GM18867 (cell line): ENCODE measurements at regions not wholly inside any gene's neighbourhood (a gene's known extent, or its start where the extent isn't known, plus 50 kb on each side); places are given as distances from the start of the nearest gene placed in this dataset.

ENCODE experiments used
- ATAC-seq: cut with Tn5 transposase; IDR thresholded peaks from one replicate; pipeline ENCODE4 v1.9.1; 2021; ENCODE audit warnings: mild to moderate bottlenecking, moderate library complexity; ENCODE audit not compliant: unreplicated experiment

DNA sequence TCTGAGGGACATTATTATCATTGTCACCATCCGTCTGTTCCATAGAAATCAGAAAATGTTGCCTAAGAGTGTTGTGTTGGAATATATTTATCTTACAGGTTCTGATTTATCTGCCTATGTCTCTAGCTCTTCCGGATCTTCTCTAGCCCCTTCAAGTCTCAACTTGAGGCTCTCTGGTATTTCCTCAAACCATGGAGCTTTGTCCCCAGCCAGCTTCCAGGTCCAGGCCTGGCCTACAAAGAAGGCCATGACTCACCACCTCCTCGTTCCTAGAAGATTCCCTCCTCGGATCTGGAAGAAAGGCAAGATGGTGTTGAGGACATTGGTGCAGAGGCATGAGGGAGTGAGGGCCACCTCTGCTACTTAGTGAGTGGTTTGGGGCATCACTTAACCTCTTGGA is 122.1 kb upstream of the TRIB2 start:
- no peak for ATAC-seq

DNA sequence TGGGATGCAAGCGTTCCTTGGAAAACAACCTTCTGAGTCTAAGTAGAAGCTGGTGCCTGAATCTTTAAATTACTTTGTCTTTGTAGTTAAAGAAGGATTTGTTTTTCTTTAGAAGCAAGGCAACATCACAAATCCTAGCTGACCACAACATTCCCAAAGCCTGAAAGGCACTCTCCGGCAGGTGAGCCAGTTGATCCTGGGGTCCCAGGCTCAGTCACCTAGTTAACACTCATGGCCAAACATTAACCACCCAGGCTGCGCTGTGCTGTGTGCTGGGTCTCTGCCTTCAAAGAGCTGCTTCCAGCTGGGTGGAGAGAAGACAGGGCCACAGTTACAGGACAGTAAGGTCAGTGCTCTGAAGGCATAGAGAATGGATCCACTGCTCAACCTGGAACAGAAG is 120.0 kb upstream of the TRIB2 start:
- no peak for ATAC-seq

- no peak for ATAC-seq
These were observed 119.1 kb upstream of the TRIB2 start for GRCh38 chr2:12597610-12598009.

DNA sequence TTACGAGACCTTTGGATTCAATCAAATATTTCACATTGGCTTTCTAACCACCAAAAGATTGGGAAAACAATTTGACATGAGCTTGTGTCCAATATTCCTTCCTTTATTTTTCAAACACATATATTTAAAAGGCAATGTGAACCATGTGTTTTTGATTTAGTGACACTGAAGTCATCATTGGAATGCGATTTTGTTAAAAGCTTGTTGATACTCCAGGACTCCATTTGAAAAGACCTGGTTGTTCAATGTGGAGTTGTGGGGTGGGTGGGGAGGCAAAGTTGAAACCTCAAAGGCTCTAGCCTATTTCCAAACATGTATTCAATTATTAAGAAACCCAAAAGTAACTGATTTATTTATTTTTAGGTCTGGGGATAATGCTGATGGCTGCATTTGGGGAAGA is 114.1 kb upstream of the TRIB2 start:
- no peak for ATAC-seq

DNA sequence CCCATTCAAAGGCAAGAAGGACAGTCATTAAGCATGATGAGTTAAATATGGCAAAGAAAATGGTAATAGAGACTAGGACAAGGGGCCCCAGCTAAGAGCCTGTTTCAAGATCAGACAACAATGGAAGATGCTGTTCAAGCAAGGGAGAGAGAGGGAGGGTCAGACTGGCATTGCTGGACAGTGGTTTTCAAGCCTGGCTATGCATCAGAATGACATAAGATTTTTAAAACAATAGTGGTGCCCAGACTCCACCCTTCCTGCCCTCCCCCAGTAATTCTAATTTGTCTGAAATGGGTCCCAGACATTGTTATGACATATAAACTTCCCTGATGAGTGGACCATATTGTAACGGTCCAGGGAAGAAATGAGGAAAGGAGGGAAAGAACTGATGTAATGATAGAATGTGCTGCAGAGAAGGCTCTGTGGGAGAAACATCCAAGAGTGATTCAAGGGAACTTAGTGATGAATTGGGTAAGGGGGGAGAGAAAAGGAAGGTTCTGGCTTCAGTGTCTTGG is 112.9 kb upstream of the TRIB2 start:
- ATAC-seq: no peak

GRCh38 chr2:12604341-12604740 is 112.4 kb upstream of the TRIB2 start:
- ATAC-seq: no peak

DNA sequence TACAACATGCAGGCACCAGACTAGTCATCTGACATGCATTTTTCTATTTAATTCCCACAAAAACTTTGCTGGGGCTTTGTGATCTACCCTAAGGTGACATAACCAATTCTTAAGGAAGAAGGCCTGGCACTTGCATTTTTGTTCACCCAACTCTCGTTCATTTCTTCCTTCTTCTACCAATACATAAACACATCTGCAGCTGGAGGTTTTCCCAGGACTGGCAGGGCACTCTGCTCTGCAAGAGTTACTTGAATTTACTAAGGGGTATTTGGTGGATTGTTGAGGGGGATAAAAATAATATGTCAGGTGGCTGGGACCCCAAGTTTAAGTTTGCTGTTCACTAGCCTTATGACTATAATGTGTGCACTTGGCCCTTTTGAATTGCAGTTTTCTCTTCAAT is 111.4 kb upstream of the TRIB2 start:
- no peak for ATAC-seq

GRCh38 chr2:12605936-12606335 is 110.8 kb upstream of the TRIB2 start:
- ATAC-seq: no peak

- ATAC-seq: no peak
These were observed 110.2 kb upstream of the TRIB2 start for GRCh38 chr2:12606472-12607000.

DNA sequence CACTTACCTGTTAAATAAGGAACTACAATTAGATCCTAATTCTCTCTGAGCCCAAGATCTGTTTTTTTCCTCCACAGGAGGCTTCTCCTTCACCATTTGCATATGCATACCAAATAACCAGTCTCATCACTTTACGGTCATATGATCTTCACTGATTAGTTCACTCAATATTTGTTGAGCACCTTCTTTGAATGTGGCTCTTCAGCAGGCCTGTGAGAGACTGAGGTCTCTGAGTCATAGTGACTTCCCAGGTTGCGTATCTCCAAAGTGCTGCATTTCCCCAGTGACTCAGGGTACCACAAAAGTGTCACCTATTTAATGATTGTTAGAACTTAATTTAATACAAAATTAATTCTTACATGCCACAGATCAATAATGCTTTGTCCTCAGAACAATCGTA is 108.8 kb upstream of the TRIB2 start:
- ATAC-seq: no peak

DNA sequence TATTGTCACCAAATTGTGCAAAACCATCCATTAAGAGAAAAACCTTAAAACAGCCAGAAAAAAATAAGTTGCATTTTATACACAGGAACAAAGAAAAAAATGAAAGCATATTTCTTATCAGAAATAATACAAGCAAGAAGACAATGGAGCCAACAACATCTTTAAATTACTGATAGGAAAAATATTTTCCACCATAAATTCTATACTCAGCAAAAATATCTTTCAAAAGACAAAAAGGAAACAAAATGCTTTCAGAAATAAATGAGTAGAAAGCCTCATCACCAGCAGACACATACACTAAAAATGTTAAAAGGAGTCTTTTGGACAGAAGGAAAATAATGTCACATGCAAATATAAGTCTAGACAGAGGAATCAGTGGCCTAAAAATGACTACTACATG is 106.4 kb upstream of the TRIB2 start:
- ATAC-seq: no peak

- no peak for ATAC-seq
These were observed 104.6 kb upstream of the TRIB2 start for GRCh38 chr2:12612168-12612567.

GRCh38 chr2:12612671-12613070 is 104.1 kb upstream of the TRIB2 start:
- no peak for ATAC-seq

DNA sequence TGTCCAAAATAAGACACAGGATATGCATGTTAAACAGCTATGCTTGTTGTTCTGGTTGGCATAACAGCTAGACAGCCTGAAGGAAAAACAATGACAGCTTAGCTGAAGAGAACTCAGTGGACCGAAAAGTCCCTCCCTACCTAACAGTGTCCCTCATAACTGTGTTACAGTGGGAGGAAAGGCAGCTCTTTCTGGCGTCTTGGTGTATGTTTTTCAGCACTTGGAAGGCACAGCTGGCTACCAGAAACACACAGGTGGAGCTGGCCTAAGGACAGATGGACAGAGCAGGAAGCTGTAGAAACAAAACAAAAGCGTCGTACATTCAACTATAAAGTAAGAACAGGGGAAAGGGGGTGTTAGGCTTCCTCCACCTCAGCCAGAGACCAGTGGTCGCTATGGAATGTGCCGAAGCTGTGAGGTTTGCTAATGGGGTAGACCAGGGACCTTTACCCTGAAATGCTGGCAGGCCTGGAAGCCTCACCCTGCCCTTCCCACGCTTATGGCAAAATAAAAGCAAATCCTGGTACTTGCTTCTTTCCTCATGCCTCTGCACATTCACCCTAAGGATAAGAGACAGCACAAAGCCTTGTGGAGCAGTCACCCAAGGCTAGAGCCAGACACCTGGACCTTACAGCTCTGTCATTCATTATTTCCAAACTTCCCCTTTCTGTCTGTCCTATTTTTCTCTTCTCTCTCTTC is 103.5 kb upstream of the TRIB2 start:
- no peak for ATAC-seq

- ATAC-seq: no peak
These were observed 101.2 kb upstream of the TRIB2 start for GRCh38 chr2:12615509-12615908.

GRCh38 chr2:12616456-12617156 is 100.1 kb upstream of the TRIB2 start:
- no peak for ATAC-seq

- ATAC-seq: no peak
These were observed 99.4 kb upstream of the TRIB2 start for GRCh38 chr2:12617366-12617765.

- no peak for ATAC-seq
These were observed 98.9 kb upstream of the TRIB2 start for GRCh38 chr2:12617853-12618252.

GRCh38 chr2:12618576-12618975 is 98.2 kb upstream of the TRIB2 start:
- no peak for ATAC-seq

DNA sequence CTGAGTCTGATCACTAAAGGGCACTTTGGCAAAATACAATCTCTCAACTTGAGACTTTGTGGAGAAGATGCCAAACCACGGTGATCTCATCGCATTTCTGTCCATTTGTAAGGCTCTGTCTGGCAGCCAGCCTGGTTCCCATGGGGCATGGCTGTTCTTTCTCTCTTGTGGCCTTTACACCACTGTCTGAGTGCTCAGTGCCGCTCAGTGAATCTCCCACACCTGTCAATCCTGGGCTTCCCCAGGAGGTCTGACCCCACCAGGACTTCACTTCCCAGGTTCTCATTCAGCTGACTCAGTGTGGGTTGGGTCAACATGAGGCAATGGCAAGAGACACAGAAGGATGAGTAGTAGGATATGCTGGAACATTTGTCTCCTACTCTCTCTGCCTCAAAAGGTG is 96.8 kb upstream of the TRIB2 start:
- no peak for ATAC-seq

DNA sequence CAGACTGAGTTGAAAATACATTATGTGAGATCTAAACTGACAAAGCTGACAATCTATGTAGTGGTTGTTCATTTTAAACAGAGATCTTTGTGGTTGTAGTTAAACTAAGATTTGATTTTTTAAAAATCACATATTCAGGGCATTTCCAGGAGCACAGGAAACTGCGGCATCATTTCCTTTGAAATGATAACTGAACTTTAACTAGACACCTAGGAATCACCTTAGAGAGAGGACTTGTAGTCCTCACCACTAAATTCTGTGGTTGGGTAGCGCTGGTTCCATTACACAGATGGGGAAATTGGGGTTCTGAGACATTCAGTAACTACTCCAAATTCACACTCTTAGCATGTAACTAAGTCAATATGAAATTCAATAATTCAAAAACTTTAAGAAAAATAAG is 96.0 kb upstream of the TRIB2 start:
- no peak for ATAC-seq

- ATAC-seq: no peak
These were observed 93.7 kb upstream of the TRIB2 start for GRCh38 chr2:12623051-12623450.
